ENCODE measurements at regions not wholly inside any gene's neighbourhood (a gene's known extent, or its start where the extent isn't known, plus 50 kb on each side); places are given as distances from the start of the nearest gene placed in this dataset.

DNA sequence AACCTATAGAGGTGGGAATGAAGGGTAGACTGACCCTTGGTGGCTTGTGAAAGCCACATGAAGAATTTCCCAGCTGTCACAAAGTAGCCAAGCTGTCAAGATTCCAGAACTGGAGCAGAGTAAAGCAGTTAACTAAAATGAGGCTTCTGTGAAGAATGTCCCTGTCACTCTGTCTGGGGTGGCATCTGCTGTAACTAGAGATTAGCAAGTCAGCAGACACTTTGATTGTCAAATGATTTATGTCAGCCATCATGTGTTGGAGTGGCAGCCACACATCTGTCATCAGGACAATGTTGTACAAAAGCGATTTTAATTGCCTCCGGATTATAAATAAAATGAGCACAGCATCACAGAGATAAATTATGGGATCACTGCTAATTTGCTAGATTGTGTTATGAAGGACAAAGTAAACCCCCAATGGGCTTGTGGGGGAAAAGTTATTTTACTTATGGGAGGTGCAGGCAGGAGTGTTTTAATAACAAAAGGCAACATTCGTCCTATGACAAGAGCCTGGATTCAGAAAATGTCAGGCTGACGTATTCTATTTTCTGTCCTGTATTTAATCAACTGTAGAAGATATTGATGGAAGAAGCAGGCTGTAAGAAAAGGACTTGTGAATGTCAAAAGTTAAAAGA is 270.9 kb downstream of the FAM181B start:
- ATAC-seq (ENCODE audit: low read depth) (no peak), DNase-seq (no peak)
- WGBS, 2 experiments (ENCODE audit: extremely low coverage in 2 of 2, insufficient read length in 1 of 2): no CpG with 5 or more reads among the region's 4 CpGs
- no peaks in the 10 kb centered on the region for H3K36me3 ChIP-seq (ENCODE audit: control insufficient read depth, insufficient read depth, low read length)
- H3K18ac ChIP-seq (ENCODE audit: low read depth, low read length): no peak overlapping the region
- H3K4me3 ChIP-seq (ENCODE audit: insufficient read depth, low read depth, low read length): no peak overlapping the region
- H2BK120ac ChIP-seq (ENCODE audit: low read depth, low read length): no peak overlapping the region
- no peak overlapping the region for H3K27ac ChIP-seq (ENCODE audit: insufficient read depth, low read length)
- no peak overlapping the region for H3K9ac ChIP-seq (ENCODE audit: low read depth, low read length)
- H3K4me1 ChIP-seq (ENCODE audit: control insufficient read depth, insufficient read depth, low read length): no peaks in the 10 kb centered on the region
- H3K27me3 ChIP-seq (ENCODE audit: control insufficient read depth, insufficient read depth, low read length): no peaks in the 10 kb centered on the region
- POLR2A ChIA-PET (ENCODE audit: unreplicated experiment): no interaction called here
- no peak overlapping the region for H4K5ac ChIP-seq (ENCODE audit: low read depth, low read length)
- H3K9me1 ChIP-seq (ENCODE audit: insufficient read depth, low read length): no peaks in the 10 kb centered on the region
- no peak overlapping the region for H4K91ac ChIP-seq (ENCODE audit: insufficient read depth, low read depth, low read length)
- no peak overlapping the region for H2AK5ac ChIP-seq (ENCODE audit: low read depth, low read length)
- no peak overlapping the region for H3K4me2 ChIP-seq (ENCODE audit: low read depth, low read length)
- H3K79me1 ChIP-seq (ENCODE audit: low read depth in 1 of 2, low read length in 2 of 2): no peaks in the 10 kb centered on the region
- H3K4ac ChIP-seq (ENCODE audit: low read depth, low read length): no peak overlapping the region
- no peak overlapping the region for H2AK9ac ChIP-seq (replicated peaks; ENCODE audit: low read depth, low read length, poor library complexity)
- dilution Hi-C loops (cut with HindIII; ENCODE audit: low sequenced_read_pairs, unreplicated experiment) (no loop called here), intact Hi-C loops (cut with micrococcal nuclease) (no loop called here), in situ Hi-C loops (cut with MboI; ENCODE audit: low sequenced_read_pairs) (no loop called here)
- H2BK5ac ChIP-seq (ENCODE audit: low read depth, low read length, poor library complexity, severe bottlenecking): no peak overlapping the region
- H4K20me1 ChIP-seq (ENCODE audit: insufficient read depth, low read length): no peaks in the 10 kb centered on the region
- no peaks in the 10 kb centered on the region for H3K9me3 ChIP-seq (ENCODE audit: control insufficient read depth, insufficient read depth, low read length)
- no peak overlapping the region for H2BK15ac ChIP-seq (ENCODE audit: low read depth, low read length)
- H3K23ac ChIP-seq (ENCODE audit: low read depth, low read length): no peak overlapping the region
- BruUV-seq (replicated peaks): no TSS peak
- no peak overlapping the region for H4K8ac ChIP-seq (ENCODE audit: low read depth in 2 of 2, low read length in 2 of 2)
- H2AFZ ChIP-seq (replicated peaks; ENCODE audit: low read length, poor library complexity): no peak overlapping the region
- no peak overlapping the region for H3K56ac ChIP-seq (ENCODE audit: extremely low read depth, insufficient read depth, low read length)
- CTCF ChIA-PET: no interaction called here
- H3K14ac ChIP-seq (replicated peaks; ENCODE audit: low read depth, low read length): no peak overlapping the region
- H2BK20ac ChIP-seq (ENCODE audit: low read depth, low read length): no peak overlapping the region
- no peak for TF ChIP-seq BHLHE40 (IDR thresholded peaks at IDR 0.05; ENCODE audit: low read depth, low read length)
- TF ChIP-seq, protein P1, sequence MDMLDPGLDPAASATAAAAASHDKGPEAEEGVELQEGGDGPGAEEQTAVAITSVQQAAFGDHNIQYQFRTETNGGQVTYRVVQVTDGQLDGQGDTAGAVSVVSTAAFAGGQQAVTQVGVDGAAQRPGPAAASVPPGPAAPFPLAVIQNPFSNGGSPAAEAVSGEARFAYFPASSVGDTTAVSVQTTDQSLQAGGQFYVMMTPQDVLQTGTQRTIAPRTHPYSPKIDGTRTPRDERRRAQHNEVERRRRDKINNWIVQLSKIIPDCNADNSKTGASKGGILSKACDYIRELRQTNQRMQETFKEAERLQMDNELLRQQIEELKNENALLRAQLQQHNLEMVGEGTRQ (IDR thresholded peaks at IDR 0.05; ENCODE audit: low read depth, low read length): no peak
- TF ChIP-seq SMC3 (IDR thresholded peaks at IDR 0.05; ENCODE audit: low read depth, low read length): no peak
- TF ChIP-seq POLR2A (IDR thresholded peaks at IDR 0.05; ENCODE audit: low read depth, low read length): no peak
- TF ChIP-seq, protein P2, sequence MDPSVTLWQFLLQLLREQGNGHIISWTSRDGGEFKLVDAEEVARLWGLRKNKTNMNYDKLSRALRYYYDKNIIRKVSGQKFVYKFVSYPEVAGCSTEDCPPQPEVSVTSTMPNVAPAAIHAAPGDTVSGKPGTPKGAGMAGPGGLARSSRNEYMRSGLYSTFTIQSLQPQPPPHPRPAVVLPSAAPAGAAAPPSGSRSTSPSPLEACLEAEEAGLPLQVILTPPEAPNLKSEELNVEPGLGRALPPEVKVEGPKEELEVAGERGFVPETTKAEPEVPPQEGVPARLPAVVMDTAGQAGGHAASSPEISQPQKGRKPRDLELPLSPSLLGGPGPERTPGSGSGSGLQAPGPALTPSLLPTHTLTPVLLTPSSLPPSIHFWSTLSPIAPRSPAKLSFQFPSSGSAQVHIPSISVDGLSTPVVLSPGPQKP (IDR thresholded peaks at IDR 0.05; ENCODE audit: borderline replicate concordance, low read depth, low read length): no peak
- TF ChIP-seq RAD21 (IDR thresholded peaks at IDR 0.05; ENCODE audit: low read length): no peak
- TF ChIP-seq MXI1 (IDR thresholded peaks at IDR 0.05; ENCODE audit: borderline replicate concordance, low read depth, low read length): no peak
- no peak for TF ChIP-seq RFX5 (IDR thresholded peaks at IDR 0.05; ENCODE audit: low read depth, low read length)
- no peak for TF ChIP-seq FOS (IDR thresholded peaks at IDR 0.05; ENCODE audit: low read depth, low read length)
- no peak for TF ChIP-seq MAFK (IDR thresholded peaks at IDR 0.05; ENCODE audit: low read depth, low read length)
- TF ChIP-seq MAZ (IDR thresholded peaks at IDR 0.05; ENCODE audit: borderline replicate concordance, low read depth, low read length): no peak
- no peak for TF ChIP-seq CHD1 (IDR thresholded peaks at IDR 0.05; ENCODE audit: low read depth, low read length)
- no peak for TF ChIP-seq NFE2L2 (IDR thresholded peaks at IDR 0.05; ENCODE audit: low read depth, low read length)
- TF ChIP-seq, protein P3, sequence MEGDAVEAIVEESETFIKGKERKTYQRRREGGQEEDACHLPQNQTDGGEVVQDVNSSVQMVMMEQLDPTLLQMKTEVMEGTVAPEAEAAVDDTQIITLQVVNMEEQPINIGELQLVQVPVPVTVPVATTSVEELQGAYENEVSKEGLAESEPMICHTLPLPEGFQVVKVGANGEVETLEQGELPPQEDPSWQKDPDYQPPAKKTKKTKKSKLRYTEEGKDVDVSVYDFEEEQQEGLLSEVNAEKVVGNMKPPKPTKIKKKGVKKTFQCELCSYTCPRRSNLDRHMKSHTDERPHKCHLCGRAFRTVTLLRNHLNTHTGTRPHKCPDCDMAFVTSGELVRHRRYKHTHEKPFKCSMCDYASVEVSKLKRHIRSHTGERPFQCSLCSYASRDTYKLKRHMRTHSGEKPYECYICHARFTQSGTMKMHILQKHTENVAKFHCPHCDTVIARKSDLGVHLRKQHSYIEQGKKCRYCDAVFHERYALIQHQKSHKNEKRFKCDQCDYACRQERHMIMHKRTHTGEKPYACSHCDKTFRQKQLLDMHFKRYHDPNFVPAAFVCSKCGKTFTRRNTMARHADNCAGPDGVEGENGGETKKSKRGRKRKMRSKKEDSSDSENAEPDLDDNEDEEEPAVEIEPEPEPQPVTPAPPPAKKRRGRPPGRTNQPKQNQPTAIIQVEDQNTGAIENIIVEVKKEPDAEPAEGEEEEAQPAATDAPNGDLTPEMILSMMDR (conservative IDR thresholded peaks at IDR 0.05; ENCODE audit: low read depth, low read length): no peak
